GM21423 (cell line): ENCODE measurements at regions not wholly inside any gene's neighbourhood (a gene's known extent, or its start where the extent isn't known, plus 50 kb on each side); places are given as distances from the start of the nearest gene placed in this dataset.
A peak's percentile ranks its signal among the peaks of the same experiment; 100 is the strongest.
"Not testable (repeated sequence)": the region's sequence is repeated elsewhere in the genome, so short reads cannot be mapped to it uniquely, and the experiment has no call there.

Source experiments
- ATAC-seq: cut with Tn5 transposase; IDR thresholded peaks from one replicate; pipeline ENCODE4 v1.9.1; 2021; ENCODE audit warnings: mild to moderate bottlenecking, moderate library complexity; ENCODE audit not compliant: unreplicated experiment

DNA sequence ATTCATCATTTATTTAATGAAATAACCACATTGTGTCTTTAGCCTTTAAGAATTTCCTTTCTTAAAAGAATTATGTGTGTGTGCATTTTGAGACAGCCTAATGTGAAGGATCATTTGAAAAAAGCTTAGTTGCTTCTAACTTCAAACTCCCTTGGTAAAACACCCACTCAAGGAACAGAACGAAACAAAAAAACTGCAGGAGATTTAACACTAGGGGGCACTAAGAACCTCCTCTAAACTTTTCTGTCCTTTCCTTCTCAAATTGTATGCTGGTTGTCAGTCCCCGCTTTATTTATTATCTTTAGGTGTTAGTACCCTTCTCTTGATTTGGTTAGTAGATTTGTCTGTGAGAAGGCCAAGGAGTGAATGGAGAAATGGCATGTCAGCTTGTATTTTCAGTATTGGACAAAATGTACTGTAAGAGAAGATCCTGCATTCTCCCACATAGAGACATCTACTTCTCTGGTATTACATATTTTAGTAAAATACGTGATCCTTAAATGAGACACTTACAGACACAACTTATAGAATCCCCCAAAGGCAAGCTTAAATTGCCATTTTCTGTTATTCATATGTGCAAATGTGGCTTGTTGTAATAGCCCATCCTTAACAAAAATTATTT lies 229.7 kb downstream of the MRPS30 start:
- peak; percentile 82 for ATAC-seq

DNA sequence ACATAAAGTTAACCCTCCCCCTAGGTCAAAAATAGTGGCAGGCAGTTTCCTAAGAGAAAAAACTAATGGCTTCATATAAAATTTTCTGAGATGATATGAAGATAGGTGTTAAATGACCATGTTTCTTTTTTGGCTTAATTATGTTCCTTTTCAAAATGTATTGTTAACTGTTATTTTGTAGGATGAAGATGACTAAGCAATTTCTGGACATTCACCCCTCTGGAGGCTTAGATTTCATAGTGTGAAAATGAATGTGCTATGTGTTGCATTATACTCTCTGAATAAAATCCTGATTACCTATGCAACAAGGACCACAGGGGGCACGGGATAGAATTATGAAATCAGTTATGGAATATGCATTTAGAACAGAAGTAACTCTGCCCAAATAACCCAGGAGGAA lies 233.5 kb downstream of the MRPS30 start:
- no peak for ATAC-seq

DNA sequence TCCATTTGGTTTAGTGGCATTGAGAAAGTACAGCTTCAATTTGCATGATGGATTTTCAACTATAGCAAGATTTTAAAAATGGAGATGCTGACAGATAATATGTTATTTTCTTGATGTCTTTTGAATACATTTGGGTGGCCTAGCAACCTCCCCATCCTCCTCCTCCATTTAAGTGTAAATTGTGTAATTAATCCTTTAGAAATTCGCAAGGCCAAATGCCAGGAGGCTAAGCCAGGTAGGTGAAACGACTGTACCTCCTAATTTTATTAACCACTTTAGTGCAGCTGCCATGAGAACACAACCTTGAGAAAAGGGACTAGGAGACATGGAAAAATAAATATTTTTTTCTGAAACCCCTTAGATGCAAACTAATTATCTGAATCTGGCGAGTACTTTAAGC lies 248.8 kb downstream of the MRPS30 start:
- no peak for ATAC-seq

DNA sequence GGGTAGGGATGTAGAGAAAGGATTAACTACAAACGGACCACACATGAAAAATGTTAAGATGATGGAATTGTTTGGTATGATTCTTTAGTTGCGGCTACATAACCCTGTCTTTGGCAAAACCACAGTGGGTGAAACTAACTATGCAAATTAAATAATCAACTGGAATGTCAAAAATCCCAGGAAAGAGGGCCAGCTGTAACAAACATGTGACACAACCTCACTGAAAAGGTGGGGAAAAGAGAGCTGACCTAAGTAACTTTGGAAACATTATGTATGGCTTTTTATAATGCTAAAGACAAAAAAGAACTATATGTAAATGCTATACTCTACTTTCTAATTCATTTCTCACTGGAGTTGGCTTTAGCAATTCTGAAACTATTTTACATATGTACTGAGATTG lies 252.0 kb downstream of the MRPS30 start:
- no peak for ATAC-seq

DNA sequence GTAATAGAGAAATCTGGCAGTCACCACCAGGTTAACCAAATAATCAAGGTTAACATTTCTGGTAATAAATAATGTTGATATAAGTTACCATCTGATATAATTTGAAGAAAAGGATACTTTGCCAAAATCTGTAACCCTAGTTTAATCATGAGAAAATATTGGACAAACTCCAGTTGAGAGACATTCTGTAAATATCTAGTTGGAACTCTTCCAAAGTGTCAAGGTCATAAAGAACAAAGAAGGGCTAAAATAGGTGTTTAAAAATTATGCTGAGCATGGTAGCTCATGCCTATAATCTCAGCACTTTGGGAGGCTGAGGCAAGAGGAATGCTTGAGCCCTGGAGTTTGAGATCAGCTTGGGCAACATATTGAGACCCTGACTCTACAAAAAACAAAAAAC lies 253.3 kb downstream of the MRPS30 start:
- no peak for ATAC-seq

DNA sequence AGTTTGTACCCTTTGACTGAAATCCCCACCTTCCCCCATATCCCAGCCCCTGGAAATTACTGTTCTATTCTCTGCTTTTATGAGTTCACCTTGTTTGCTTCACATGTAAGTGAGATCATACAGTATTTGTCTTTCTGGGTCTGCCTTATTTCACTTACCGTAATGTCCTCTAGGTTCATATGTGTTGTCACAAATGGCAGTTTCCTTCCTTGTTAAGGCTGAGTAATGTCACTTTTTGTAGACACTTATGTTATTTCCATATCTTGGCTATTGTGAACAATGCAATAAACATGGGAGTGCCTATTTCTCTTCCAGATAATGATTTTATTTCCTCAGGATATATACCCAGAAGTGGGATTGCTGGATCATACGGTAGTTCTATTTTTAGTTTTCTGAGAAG lies 272.3 kb downstream of the MRPS30 start:
- ATAC-seq = no peak

DNA sequence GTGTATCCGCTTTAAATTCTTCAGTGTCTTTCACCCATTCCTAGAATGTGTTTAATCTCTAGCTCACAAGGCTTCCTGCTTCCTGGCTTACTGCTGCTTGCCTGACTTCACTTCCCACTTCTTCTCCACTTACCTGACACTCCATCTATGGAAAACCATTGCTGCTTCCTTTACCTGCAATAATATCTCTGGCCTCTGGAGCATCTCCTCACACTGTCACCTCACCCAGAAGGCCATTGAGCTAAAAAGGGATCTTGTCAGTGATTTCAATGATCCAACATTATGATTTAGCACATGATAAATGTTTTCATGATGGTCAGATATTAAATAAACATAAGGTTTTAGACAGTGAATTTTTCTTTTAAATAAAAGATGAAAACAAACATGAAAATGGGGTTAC lies 281.1 kb downstream of the MRPS30 start:
- ATAC-seq = no peak

DNA sequence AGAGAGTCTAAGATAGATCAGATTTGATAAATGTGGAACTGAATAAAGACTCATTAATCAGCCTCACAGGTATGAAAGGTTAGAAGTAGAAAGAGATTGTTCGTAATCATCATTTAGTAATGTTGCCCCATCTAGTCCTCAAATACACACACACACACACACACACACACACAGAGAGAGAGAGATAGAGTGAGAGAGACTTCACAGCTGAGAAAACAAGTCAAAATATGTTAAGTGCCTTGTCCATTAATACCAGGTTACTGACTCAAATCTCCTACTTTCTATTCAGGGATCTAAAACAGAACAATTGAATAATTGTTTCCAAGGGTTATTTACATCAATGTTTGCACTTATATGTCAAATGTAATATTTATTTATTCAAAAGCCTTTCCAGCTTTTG lies 284.6 kb downstream of the MRPS30 start:
- ATAC-seq = no peak

DNA sequence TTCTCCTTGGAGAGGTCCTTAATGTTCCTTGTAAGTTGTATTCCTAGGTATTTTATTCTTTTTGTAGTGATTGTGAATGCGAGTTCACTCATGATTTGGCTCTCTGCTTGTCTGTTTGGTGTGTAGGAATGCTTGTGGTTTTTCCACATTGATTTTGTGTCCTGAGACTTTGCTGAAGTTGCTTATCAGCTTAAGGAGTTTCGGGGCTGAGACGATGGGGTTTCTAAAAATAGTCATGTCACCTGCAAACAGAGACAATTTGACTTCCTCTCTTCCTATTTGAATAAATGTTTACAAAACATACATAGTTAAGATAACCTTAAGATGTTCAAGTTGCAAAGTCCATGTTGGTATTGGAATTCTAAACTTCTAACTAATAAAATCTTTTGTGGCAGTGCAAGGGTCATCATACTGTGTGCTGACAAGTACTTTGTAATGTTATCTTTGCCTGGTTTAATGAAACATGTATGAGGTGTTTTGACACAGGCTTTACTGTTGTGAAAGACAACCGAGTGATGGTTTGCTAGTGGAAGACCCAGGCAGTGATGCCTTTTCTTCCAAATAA lies 286.2 kb downstream of the MRPS30 start:
- no peak for ATAC-seq

DNA sequence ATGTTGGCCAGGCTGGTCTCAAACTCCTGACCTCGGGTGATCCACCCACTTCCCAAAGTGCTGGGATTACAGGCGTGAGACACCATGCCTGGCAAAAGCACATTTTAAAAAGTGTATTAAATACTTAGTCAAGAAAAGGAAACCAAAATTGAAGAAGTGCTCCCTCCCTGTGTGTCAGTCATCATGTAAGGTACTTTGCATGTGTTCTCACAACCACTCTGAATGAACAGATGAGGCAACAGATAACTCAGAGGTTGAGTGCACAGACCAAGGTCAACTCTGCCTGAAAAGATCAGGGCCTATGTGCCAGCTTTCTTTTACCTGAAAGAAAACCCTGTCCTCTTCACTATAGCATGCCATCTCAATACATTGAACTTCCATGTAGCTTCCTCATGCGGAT lies 289.7 kb downstream of the MRPS30 start:
- ATAC-seq = no peak

DNA sequence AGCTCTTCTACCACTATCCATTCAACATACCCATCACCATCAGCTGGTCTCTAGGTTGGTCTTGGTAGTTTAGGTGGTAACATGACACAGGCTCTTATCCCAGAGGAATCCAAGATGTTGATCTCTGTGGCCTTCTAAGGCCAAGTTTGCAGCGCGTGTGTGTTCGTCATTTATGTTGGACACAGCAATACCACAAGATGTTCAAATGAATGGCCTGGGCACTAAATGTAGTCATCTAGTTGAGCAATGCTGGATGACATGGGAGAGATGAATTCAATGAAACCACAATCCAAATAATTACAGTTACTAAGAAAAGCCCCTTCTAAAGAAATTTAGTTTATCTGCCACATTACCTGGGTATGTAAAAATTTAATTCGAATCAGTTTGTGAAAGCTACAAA lies 292.4 kb downstream of the MRPS30 start:
- no peak for ATAC-seq

DNA sequence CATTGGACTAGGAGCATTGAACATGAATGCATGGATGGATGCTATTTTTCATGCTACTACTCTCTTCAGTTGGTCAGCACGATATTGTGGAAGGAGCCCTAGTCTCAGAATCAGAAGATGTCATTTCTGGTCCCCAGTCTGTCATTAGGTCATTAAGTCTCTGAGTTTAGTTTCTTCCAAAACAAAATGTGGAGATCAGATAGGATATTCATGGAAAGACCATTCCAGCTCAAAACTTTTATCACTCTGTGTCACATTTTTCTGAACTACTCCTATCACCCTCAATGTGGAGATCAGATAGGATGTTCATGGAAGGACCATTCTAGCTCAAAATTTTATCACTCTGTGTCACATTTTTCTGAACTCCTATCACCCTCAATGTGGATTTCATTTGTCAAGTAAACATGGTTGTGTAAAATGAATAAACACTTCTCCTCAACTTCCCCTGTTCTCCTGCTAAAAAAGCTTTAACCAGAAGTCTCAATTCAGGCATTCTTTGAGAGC lies 296.8 kb downstream of the MRPS30 start:
- ATAC-seq = no peak

DNA sequence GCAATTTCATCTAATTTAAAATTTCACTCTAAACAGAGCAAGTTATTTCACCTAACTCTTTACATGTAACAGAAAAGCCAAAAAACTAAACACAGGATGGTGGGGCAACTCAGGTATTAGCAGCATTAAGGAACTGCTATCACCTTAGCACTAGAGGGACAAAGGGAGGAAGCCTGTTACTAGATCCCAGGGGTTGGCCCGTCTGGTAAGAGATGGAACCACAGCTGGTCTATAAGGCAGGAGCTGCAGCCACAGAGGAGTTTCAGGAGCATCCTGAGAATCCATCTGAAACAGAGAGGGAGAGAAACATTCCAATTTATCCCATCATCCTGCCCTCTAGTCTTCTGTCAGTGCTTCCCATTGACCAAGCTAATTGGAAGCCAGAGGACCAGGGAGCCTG lies 300.3 kb downstream of the MRPS30 start:
- no peak for ATAC-seq

DNA sequence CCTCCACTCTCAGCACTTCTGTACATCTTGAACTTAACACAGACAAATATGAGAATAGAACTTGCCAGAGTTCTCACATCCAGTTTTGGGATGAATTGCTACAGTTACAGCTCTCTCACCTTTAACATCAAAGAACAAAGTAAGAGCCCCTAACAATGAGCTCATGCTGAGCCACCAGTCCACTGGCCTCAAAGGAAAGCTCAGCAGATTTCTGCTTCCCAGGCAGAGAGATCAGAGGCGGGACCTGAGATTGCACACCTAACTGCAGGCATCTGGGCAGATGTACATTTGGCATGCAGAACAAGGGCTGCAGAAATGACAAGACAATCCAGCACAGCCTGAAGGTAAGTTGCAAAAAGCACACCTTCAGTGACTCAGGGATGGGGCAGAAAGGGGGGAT lies 300.9 kb downstream of the MRPS30 start:
- no peak for ATAC-seq

DNA sequence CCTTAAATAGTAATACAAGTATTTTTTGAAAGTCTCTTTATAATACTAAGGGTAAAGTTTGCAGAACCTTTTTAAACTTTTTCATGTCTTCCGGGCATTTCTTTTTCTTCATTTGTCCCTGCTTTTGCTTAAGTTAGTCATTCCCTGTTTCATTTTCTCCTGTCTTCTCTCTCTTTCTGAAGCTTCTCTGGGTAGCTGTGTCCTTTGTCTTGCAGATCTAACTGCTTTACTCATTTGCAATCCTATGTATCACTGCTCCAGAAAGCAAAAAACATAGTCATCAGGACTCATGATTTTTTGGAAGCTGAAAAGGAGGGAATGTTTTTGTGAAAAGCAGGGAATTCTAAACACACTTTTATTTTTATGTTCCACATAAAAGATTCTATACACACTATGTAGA lies 301.7 kb downstream of the MRPS30 start:
- ATAC-seq = no peak

DNA sequence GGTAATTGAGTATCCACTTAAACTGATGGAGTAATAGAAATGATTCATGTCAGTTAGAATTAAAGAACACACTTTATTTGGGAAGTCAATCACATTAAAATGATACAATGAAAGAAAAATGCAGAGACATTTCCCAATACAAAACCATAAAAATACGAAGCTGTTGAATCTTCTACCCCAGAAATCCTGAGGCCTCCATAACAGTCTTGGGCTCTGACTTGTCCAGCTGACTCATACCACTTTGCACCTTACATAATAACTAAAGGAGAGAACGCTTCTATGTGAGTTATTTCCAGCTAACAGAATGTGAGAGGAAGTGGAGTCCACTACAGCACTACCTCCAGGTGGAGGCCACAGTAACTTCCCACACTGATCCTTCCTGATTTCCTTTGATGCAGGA lies 305.0 kb downstream of the MRPS30 start:
- no peak for ATAC-seq

DNA sequence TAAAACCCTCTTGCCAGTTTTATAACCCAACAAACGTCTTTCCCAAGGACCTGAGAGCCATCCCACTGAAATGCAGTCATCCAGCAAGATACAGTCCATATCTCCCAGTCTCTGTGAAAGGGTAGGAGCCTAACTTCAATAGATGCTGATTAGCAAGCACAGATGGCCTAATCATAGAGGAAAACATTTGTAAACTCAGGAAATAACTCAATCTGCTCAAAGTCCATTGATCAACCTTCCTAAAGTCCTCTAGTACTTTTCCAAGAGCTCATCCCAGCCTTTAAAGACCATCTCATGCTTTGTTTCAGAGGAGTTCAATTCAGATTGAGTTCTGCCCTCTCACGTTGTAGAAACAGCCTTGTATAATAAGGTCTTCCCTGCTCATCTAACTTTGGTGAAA lies 324.2 kb downstream of the MRPS30 start:
- no peak for ATAC-seq

DNA sequence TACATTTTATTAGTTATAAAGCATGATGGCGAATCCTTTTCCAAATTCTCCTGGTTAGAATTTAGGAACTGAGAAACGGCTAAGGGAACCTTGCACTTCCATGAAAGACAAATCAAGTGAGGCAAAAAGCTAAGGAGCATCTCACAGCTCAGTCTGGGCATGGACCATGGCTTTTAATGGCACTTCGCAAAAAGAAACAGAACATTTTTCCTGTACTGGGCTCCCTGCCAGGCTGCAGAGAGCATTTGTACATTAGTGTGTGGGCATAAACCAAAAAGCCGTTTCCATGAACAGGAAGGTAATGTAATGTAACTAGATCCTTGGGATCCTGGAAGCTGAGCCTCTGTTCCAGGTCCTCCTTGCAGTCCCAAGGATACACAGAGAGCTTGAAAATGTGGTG lies 354.2 kb downstream of the MRPS30 start:
- no peak for ATAC-seq

DNA sequence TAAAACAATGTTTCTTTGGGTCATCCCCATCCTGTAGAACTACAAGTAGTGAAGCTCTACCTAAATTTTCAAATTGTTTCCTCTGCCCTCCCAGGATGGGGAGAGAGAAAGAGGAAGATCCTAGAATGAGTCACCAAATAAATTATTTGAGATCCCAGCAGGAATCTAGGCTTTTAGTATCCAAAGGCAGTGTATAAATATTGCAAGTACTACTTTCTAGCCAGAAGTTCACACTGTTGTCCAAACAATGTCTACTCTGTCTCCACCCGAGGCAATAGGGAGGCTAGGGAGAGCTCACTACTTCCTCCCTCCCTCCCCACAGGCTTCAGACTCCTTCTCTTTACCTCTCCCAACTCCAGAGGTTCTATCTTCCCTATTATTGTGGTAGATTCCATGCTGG lies 362.8 kb downstream of the MRPS30 start:
- ATAC-seq = no peak

DNA sequence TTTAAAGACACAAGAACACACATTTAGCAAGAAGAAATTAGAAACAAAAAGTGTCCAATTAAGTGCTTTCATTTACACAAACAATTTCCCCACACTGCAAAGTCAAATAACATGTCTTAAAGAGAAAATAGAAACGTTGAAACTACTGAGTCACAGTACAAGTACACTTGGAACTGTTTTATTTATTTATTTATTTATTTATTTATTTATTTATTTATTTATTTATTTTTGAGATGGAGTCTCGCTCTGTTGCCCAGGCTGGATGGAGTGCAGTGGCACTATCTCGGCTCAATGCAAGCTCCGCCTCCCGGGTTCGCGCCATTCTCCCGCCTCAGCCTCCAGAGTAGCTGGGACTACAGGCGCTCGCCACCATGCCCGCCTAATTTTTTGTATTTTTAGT lies 363.9 kb downstream of the MRPS30 start:
- ATAC-seq = not testable (repeated sequence)

DNA sequence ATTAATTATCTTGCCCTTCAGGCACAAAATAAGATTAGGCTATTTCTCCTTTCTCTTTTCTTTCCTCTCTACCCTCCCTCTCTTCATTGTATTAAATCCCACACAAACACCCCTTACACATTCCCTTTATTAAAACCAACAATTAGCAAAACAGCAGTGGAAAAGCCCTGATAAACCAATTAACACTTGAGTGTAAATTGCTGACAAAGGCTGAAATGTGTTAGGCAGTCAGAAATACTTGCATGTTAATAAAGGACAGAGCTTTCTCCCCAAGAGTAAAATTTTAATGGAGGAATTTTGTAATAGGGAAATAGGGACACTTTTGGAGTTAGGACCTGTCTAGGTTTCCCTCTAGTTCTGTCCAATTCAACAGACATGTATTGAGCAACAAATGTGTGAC lies 370.9 kb downstream of the MRPS30 start:
- ATAC-seq = no peak

DNA sequence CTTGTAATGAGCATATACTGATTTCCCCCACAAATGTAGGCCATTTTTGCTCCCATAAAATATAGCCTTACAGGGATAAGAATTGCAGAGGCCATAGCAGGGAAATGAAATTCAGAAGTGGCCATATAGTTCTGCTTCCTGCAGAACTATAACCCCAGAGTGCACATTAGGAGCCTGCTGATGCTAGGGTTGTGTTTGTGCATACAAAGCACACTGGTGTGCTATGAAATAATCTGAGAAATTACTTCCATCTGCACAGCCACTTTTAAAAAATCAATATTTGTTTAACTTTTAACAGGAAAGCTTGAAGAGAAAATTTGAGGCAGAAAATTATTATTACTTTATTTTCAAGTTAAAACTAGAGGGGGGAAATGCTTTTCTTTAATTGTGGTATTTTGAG lies 380.3 kb downstream of the MRPS30 start:
- no peak for ATAC-seq

DNA sequence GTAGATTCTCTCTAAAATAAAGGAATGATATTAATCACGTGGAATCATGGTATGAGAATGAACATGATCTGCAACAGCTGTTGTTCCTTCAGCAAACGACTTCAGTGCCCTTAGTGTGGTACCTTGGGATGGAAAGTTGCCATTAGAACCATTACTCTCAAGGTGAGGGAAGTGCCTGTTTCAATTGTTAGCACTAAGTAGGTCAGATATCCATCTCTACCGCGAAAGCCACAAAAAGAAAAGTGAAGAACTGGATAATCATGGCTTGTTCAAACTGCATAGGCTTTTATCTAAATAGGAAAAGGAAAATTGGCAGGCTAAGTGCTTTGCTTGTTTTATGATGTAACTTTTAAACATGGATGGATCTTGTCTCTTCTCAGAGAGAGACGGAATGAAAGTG lies 380.7 kb downstream of the MRPS30 start:
- no peak for ATAC-seq
